Activated naive CD4-positive, alpha-beta T cell treated with anti-CD3 and anti-CD28 coated beads for 36 hours (primary cell): ENCODE measurements at regions not wholly inside any gene's neighbourhood (a gene's known extent, or its start where the extent isn't known, plus 50 kb on each side); places are given as distances from the start of the nearest gene placed in this dataset.
A peak's percentile ranks its signal among the peaks of the same experiment; 100 is the strongest.

Experiments
- CTCF ChIA-PET: fragments of 350-600 bp; sonication (Branson Sonifier 250); formaldehyde crosslinking; loops from one replicate; lab custom pipeline; 2021; ENCODE audit warnings: antibody characterized with exemption; lab: Charles Lee
- DNase-seq: peaks from one replicate; pipeline ENCODE4 v3.0.0-alpha.2; 2020
- H3K27ac Mint-ChIP-seq: one replicate; pipeline ENCODE4 v1.8.0; 2021; ENCODE audit warnings: mild to moderate bottlenecking, mixed read lengths
- H3K27me3 Mint-ChIP-seq: one replicate; pipeline ENCODE4 v1.8.0; 2021; ENCODE audit warnings: low read depth, mixed read lengths
- H3K36me3 Mint-ChIP-seq: one replicate; pipeline ENCODE4 v1.8.0; 2021; ENCODE audit warnings: low read depth, mixed read lengths
- H3K4me1 Mint-ChIP-seq: one replicate; pipeline ENCODE4 v1.8.0; 2021; ENCODE audit warnings: low read depth, mixed read lengths
- H3K4me3 Mint-ChIP-seq: one replicate; pipeline ENCODE4 v1.8.0; 2021; ENCODE audit warnings: mild to moderate bottlenecking, moderate library complexity, mixed read lengths
- H3K9me3 Mint-ChIP-seq: one replicate; pipeline ENCODE4 v1.8.0; 2021; ENCODE audit warnings: mixed read lengths
- intact Hi-C: fragments of 100-400 bp; cut with micrococcal nuclease; formaldehyde crosslinking; loops from one replicate; pipeline ENCODE4 v1.15.1; 2023

GRCh38 chr5:129821477-129822131, 73.7 kb downstream of the MINAR2 start:
- DNase-seq: no peak
- CTCF ChIA-PET: no interaction called here
- H3K4me1 Mint-ChIP-seq: no peaks in the 10 kb centered on the region
- peaks cover 13% of the 10 kb centered on the region for H3K27me3 Mint-ChIP-seq
- H3K4me3 Mint-ChIP-seq: no peak overlapping the region
- no peaks in the 10 kb centered on the region for H3K9me3 Mint-ChIP-seq
- H3K27ac Mint-ChIP-seq: no peak overlapping the region
- no peaks in the 10 kb centered on the region for H3K36me3 Mint-ChIP-seq
- intact Hi-C loops: no loop called here

- Mint-ChIP-seq H3K4me3 (no peak overlapping the region), H3K27me3 (peaks cover 7% of the 10 kb centered on the region), H3K27ac (no peak overlapping the region), H3K36me3 (no peaks in the 10 kb centered on the region), H3K4me1 (no peaks in the 10 kb centered on the region), H3K9me3 (no peaks in the 10 kb centered on the region)
- no peak for DNase-seq
- CTCF ChIA-PET: interaction anchor here (1.7 kb wide), 1 partner anchor 22 kb away, joined by 5 read pairs; no protein-coding TSS in a partner anchor
- intact Hi-C loops: no loop called here
These were observed 74.0 kb upstream of the CHSY3 start for GRCh38 chr5:129830288-129830687.

GRCh38 chr5:129836321-129836720, 67.9 kb upstream of the CHSY3 start:
- H3K27me3 Mint-ChIP-seq: peaks cover 9% of the 10 kb centered on the region
- CTCF ChIA-PET: no interaction called here
- no peaks in the 10 kb centered on the region for H3K4me1 Mint-ChIP-seq
- no peaks in the 10 kb centered on the region for H3K36me3 Mint-ChIP-seq
- no peak for DNase-seq
- H3K4me3 Mint-ChIP-seq: no peak overlapping the region
- no peaks in the 10 kb centered on the region for H3K9me3 Mint-ChIP-seq
- no peak overlapping the region for H3K27ac Mint-ChIP-seq
- intact Hi-C loops: no loop called here

GRCh38 chr5:129844764-129845163, 59.5 kb upstream of the CHSY3 start:
- intact Hi-C loops: no loop called here
- Mint-ChIP-seq H3K9me3 (no peaks in the 10 kb centered on the region), H3K27ac (no peak overlapping the region), H3K27me3 (peaks cover 2% of the 10 kb centered on the region), H3K4me3 (no peak overlapping the region), H3K36me3 (no peaks in the 10 kb centered on the region), H3K4me1 (no peaks in the 10 kb centered on the region)
- CTCF ChIA-PET: interaction anchor here (1.2 to 1.3 kb wide), 2 partner anchors 8 to 11 kb away, joined by 3 to 5 read pairs; no protein-coding TSS in a partner anchor
- no peak for DNase-seq

GRCh38 chr5:129852747-129853352, 51.4 kb upstream of the CHSY3 start:
- Mint-ChIP-seq H3K4me3 (no peak overlapping the region), H3K9me3 (no peaks in the 10 kb centered on the region), H3K27me3 (peaks cover 18% of the 10 kb centered on the region), H3K4me1 (no peaks in the 10 kb centered on the region), H3K27ac (no peak overlapping the region), H3K36me3 (no peaks in the 10 kb centered on the region)
- DNase-seq: peak; percentile 85
- CTCF ChIA-PET: interaction anchor here (0.5 to 7.8 kb wide), 14 partner anchors 9 to 946 kb away, joined by 3 to 152 read pairs (median 3); no protein-coding TSS in a partner anchor
- intact Hi-C loops: loop anchor here (1.0 to 10.0 kb wide), 6 partner anchors 82 to 1640 kb away; partner anchors contain the start of gene ISOC1

- H3K36me3 Mint-ChIP-seq: no peaks in the 10 kb centered on the region
- no peak overlapping the region for H3K27ac Mint-ChIP-seq
- no peaks in the 10 kb centered on the region for H3K4me1 Mint-ChIP-seq
- no peaks in the 10 kb centered on the region for H3K9me3 Mint-ChIP-seq
- no peak overlapping the region for H3K4me3 Mint-ChIP-seq
- CTCF ChIA-PET: interaction anchor here (1.4 to 7.8 kb wide), 3 partner anchors 10 to 82 kb away, joined by 3 to 152 read pairs (median 5); no protein-coding TSS in a partner anchor
- H3K27me3 Mint-ChIP-seq: peaks cover 18% of the 10 kb centered on the region
- no peak for DNase-seq
- intact Hi-C loops: loop anchor here (2.0 to 10.0 kb wide), 4 partner anchors 289 to 946 kb away; partner anchors contain the start of gene ISOC1
These were observed 50.7 kb upstream of the CHSY3 start for GRCh38 chr5:129853588-129853987.
